HK-2 (cell line): ENCODE measurements at regions not wholly inside any gene's neighbourhood (a gene's known extent, or its start where the extent isn't known, plus 50 kb on each side); places are given as distances from the start of the nearest gene placed in this dataset.
A peak's percentile ranks its signal among the peaks of the same experiment; 100 is the strongest.

Source experiments
- DNase-seq: peaks from one replicate; pipeline ENCODE4 v3.0.0-alpha.2; 2018; ENCODE audit not compliant: unreplicated experiment

DNA sequence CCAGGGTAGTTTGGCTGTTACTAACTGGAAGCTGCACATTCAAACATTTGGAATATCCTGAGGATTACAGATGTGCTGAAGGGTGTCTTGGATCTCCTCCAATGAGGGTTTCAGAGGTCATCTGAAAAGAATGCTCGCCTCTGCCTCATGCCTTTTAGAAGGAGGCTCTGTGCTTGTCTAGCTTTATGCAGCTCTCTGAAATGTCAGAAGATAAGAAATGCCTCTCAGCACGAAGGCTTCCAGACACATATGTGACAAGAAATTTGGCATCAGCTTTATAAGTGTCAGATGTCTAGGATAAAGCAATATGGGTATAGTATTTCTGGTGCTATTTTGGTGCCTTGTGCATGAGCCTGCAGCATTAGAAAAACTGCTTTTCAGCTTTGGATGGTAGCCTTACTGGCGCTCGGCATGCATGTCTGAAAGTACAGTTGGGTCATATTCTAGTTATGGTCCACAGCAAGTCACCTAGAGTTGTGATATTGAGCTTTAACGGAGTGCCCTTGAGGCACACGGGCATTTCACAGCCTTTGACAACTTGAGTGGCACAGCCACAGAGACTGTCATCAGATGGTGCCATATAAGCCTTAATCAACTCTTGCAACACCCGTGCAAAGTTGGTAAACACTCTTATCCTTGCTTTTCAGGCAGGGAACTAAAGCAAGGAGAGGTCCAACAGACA lies 70.8 kb upstream of the PGRMC2 start:
- DNase-seq, result no peak

GRCh38 chr4:128357286-128357685 lies 69.7 kb upstream of the PGRMC2 start:
- DNase-seq, result no peak

GRCh38 chr4:128355305-128355704 lies 67.7 kb upstream of the PGRMC2 start:
- peak; percentile 67 for DNase-seq

DNA sequence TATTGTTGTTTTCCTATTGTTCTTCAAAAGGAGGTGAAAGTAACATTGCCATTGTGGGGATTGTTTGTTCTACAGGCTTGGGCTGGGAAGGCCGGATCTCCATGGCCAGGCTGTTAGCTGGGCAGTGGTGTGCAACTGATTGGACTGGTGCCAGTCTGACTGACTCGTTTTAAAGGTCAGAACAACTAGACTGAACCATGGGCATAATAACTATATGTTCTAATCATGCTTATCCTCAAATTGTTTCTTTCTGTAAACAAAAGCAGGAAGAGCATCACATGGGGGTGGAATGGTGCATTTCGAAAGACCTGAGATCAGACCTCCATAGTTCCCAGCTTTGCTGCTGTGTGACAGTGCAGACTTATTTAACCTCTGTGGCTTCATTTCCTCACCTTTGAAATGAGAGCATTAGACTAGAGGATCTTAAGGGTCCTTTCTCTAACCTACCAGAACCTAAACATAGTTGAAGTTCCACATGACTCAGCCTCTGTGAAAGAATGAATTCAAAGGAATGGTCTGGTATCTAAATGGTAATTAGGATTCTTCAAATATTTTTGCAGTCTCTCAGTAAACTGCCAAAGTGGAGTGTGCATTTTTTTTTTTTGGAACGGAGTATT lies 66.7 kb upstream of the PGRMC2 start:
- DNase-seq, result peak; percentile 74

GRCh38 chr4:128353791-128354190 lies 66.2 kb upstream of the PGRMC2 start:
- DNase-seq, result no peak

DNA sequence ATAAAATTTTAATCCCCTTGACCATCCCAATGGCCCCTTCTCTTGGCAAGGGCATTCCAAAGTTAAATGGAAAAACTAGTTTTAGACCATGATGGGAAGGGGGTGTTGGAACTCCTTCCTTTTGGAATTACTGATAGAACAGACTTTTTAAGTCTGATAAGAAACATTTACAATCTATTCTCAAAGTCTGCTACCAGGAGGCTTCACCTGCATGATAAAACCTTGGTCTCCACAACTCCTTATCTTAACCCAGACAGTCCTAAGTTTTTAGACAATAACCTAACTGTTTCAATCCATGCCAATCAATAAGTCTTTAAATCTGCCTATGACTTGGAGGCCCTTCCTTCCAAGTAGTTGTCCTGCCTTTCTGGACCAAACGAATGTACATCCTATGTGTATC lies 63.9 kb upstream of the PGRMC2 start:
- no peak for DNase-seq

DNA sequence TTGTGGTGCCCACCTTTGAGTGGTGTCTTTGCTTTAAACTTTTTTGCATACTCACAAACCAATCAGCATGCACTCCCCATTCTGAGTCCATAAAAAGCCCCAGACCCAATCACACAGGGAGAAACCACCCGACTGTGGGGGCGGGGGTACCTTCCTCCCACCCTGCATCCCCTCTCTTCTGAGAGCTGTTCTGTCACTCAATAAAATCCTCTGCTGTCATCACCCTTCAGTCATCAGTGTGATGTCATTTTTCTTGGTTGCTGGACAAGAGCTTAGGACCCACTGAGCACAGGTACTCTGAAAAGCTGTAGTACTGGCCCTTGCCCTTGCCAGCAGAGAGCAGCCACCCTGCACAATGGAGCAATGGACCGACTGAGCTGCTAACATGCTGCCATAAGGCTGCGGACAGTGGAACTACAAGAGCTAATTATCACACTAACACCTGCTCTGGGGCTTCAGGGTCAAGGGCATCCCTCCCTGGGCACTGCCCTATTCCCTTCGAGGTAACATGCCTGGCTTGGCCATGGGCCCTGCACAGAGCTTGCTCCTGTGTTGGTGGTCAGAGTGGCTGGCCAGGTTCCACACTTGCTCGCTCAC lies 62.9 kb upstream of the PGRMC2 start:
- DNase-seq, result no peak

GRCh38 chr4:128349921-128350320 lies 62.3 kb upstream of the PGRMC2 start:
- no peak for DNase-seq

- no peak for DNase-seq
Observed at GRCh38 chr4:128347930-128348660, 60.5 kb upstream of the PGRMC2 start.

DNA sequence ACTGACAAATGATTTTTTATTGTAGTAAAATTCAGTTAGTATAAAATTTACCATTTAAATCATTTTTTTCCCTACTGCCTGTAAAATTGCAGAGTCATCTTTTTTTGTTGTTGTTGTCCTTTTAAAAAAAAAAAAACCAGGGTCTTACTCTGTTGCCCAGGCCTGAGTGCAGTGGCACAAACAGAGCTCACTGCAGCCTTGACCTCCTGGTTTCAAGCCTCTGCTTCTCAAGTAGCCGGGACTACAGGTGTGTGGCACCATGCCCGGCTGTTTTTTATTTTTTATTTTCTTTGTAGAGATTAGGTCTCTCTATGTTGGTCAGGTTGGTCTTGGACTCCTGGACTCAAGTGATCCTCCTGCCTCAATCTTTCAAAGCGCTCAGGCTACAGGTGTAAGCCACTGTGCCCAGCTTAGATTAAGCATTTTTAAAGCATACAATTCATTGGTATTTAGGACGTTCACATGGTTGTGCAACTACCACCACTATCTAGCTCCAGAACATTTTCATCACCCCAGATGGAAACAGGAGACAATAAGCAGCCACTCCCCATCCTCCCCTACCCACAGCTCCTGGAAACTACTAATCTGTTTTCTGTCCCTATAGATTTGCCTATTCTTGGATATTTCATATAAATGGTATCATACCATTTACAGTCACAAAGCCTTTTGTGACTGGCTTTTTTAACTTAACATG lies 59.7 kb upstream of the PGRMC2 start:
- no peak for DNase-seq

GRCh38 chr4:128346054-128346716 lies 58.6 kb upstream of the PGRMC2 start:
- no peak for DNase-seq

- DNase-seq, result no peak
Observed at GRCh38 chr4:128345650-128346049, 58.0 kb upstream of the PGRMC2 start.

- no peak for DNase-seq
Observed at GRCh38 chr4:128342762-128343161, 55.1 kb upstream of the PGRMC2 start.

DNA sequence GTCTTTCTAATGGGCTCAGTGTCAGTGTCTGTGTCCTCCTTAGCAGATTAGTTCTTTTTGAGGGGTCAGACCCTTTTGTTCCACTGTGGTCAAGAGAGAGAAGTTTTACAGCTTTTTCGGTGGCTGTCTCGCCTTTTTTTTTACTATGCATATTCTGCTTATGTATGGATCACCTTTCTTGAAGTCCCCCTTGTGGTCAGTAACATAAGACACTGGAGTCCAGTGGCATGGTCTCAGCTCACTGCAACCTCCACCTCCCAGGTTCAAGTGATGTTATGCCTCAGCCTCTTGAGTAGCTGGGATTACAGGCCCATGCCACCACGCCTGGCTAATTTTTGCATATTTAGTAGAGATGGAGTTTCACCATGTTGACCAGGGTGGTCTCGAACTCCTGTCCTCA lies 54.0 kb upstream of the PGRMC2 start:
- DNase-seq, result no peak

- DNase-seq, result no peak
Observed at GRCh38 chr4:128338634-128339355, 51.2 kb upstream of the PGRMC2 start.

DNA sequence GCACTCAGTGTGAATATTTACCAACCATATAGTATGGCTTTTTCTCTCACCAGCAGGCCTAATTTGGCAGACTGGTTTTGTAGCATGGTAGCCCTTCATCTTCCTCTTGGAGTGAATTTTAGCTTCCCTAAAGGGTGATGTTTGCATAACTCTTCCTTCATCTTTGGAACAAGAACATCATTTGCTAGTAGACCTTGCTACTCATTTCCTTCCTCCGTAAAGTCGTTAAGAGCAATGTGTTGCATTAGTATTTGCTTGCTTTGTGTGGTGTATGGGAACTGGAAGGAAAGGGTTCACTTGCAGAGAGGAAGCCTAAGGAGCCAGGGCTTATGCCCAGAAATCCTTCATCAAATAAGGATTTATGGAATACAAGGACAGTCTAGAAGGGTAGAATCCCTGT lies 50.2 kb upstream of the PGRMC2 start:
- no peak for DNase-seq
